CD14-positive monocyte (primary cell): ENCODE measurements at regions not wholly inside any gene's neighbourhood (a gene's known extent, or its start where the extent isn't known, plus 50 kb on each side); places are given as distances from the start of the nearest gene placed in this dataset.

Experiments
- DNase-seq, 3 donors: peaks; one replicate each; pipeline ENCODE4 v3.0.0-alpha.2; 2011 to 2022
- H2AFZ ChIP-seq: 2 replicates; pipeline ENCODE4 v1.6.0; 2012; ENCODE audit warnings: mild to moderate bottlenecking, low read depth, low read length, inconsistent platforms; ENCODE audit not compliant: insufficient read depth, poor library complexity, severe bottlenecking
- H3K27ac ChIP-seq, 2 donors: 1 replicate in 1 of 2; 2 replicates in 1 of 2; pipeline ENCODE4 v1.5.1; 2012 to 2013; ENCODE audit warnings: low read length in 2 of 2, control low read depth in 1 of 2, inconsistent platforms in 1 of 2, low read depth in 1 of 2, mild to moderate bottlenecking in 1 of 2
- H3K27me3 ChIP-seq, 2 donors: one replicate each; pipeline versions ENCODE4 v1.6.0 to v1.6.1; 2011 to 2013; ENCODE audit warnings: low read length in 2 of 2; ENCODE audit not compliant: control insufficient read depth in 2 of 2, insufficient read depth in 2 of 2
- H3K36me3 ChIP-seq, 2 donors: replicated peaks in 1 of 2; 1 replicate in 1 of 2; 2 replicates in 1 of 2; pipeline versions ENCODE4 v1.5.1 to v1.6.1; 2012 to 2013; ENCODE audit warnings: low read length in 2 of 2, control low read depth in 1 of 2, inconsistent platforms in 1 of 2, mild to moderate bottlenecking in 1 of 2; ENCODE audit not compliant: insufficient read depth in 2 of 2, control insufficient read depth in 1 of 2
- H3K4me1 ChIP-seq, 2 donors: 1 replicate in 1 of 2; 2 replicates in 1 of 2; pipeline versions ENCODE4 v1.5.1 to v1.6.1; 2012 to 2013; ENCODE audit warnings: low read length in 2 of 2, control low read depth in 1 of 2, inconsistent platforms in 1 of 2, mild to moderate bottlenecking in 1 of 2, moderate library complexity in 1 of 2; ENCODE audit not compliant: insufficient read depth in 2 of 2, control insufficient read depth in 1 of 2
- H3K4me2 ChIP-seq: replicated peaks from 2 replicates; pipeline ENCODE3; 2012; ENCODE audit warnings: low read length, moderate library complexity, mild to moderate bottlenecking; ENCODE audit not compliant: poor library complexity, severe bottlenecking; ENCODE audit errors: extremely low read depth
- H3K4me3 ChIP-seq, 3 experiments: fragments of 200-600 bp in 1 of 3; sonication (generic) in 1 of 3; replicated peaks in 1 of 3; 1 replicate in 2 of 3; 2 replicates in 1 of 3; pipeline ENCODE4 v1.5.1; 2011 to 2013; ENCODE audit warnings: low read length in 3 of 3, mild to moderate bottlenecking in 3 of 3, control low read depth in 2 of 3, low read depth in 2 of 3, inconsistent platforms in 1 of 3, moderate library complexity in 1 of 3
- H3K79me2 ChIP-seq: 2 replicates; pipeline ENCODE4 v1.6.0; 2012; ENCODE audit warnings: mild to moderate bottlenecking, control low read depth, inconsistent platforms, low read length, moderate library complexity; ENCODE audit not compliant: insufficient read depth
- H3K9ac ChIP-seq: 2 replicates; pipeline ENCODE4 v1.6.0; 2017; ENCODE audit warnings: low read length, mild to moderate bottlenecking; ENCODE audit not compliant: insufficient read depth, poor library complexity, severe bottlenecking
- H3K9me3 ChIP-seq, 2 donors: replicated peaks in 1 of 2; 1 replicate in 1 of 2; 2 replicates in 1 of 2; pipeline versions ENCODE4 v1.5.1 to v1.6.1; 2012 to 2013; ENCODE audit warnings: low read length in 2 of 2, control low read depth in 1 of 2; ENCODE audit not compliant: control insufficient read depth in 1 of 2, insufficient read depth in 1 of 2
- H4K20me1 ChIP-seq: 2 replicates; pipeline ENCODE4 v1.6.0; 2012; ENCODE audit warnings: mild to moderate bottlenecking, low read length, control low read depth, moderate library complexity; ENCODE audit not compliant: insufficient read depth
- H3K27ac Mint-ChIP-seq, 7 donors: one replicate each; pipeline ENCODE4 v1.8.0; 2020; ENCODE audit warnings: mild to moderate bottlenecking in 7 of 7, mixed read lengths in 7 of 7, moderate library complexity in 6 of 7, inconsistent platforms in 2 of 7
- H3K27me3 Mint-ChIP-seq, 3 donors: one replicate each; pipeline ENCODE4 v1.8.0; 2021 to 2022; ENCODE audit warnings: low read depth in 3 of 3, mild to moderate bottlenecking in 3 of 3, mixed read lengths in 3 of 3, moderate library complexity in 3 of 3, inconsistent platforms in 1 of 3
- H3K36me3 Mint-ChIP-seq, 2 donors: one replicate each; pipeline ENCODE4 v1.8.0; 2020; ENCODE audit warnings: mixed read lengths in 2 of 2, inconsistent platforms in 1 of 2, mild to moderate bottlenecking in 1 of 2
- H3K4me1 Mint-ChIP-seq: one replicate; pipeline ENCODE4 v1.8.0; 2020; ENCODE audit warnings: mild to moderate bottlenecking, mixed read lengths
- H3K4me3 Mint-ChIP-seq, 2 donors: one replicate each; pipeline ENCODE4 v1.8.0; 2020; ENCODE audit warnings: mild to moderate bottlenecking in 2 of 2, mixed read lengths in 2 of 2, moderate library complexity in 1 of 2
- H3K9me3 Mint-ChIP-seq, 7 donors: one replicate each; pipeline ENCODE4 v1.8.0; 2020 to 2022; ENCODE audit warnings: mixed read lengths in 7 of 7, mild to moderate bottlenecking in 6 of 7, moderate library complexity in 6 of 7, inconsistent platforms in 2 of 7
- CTCF ChIP-seq: fragments of 200-600 bp; IDR thresholded peaks from one replicate; pipeline ENCODE4 v1.8.0; 2022; ENCODE audit warnings: antibody characterized with exemption, mild to moderate bottlenecking
- WGBS: methylation state at CpG from one replicate; pipeline ENCODE4 v1.1.5; 2013; ENCODE audit warnings: missing lambda C conversion rate; ENCODE audit not compliant: insufficient coverage; 5-methylcytosine and 5-hydroxymethylcytosine counted together
- intact Hi-C, 2 donors: fragments of 100-400 bp; cut with micrococcal nuclease; formaldehyde crosslinking; loops; one replicate each; pipeline versions ENCODE4 v1.15.0 to v1.15.1; 2023

- peaks cover 0 to 6% (median 1%) of the 10 kb centered on the region in 7 donors for H3K9me3 Mint-ChIP-seq
- H3K27me3 Mint-ChIP-seq: peaks cover 0 to 3% (median 0%) of the 10 kb centered on the region in 3 donors
- no peak for TF ChIP-seq CTCF
Measured at GRCh38 chr4:43282534-43282933, 390.0 kb downstream of the GRXCR1 start.

DNA sequence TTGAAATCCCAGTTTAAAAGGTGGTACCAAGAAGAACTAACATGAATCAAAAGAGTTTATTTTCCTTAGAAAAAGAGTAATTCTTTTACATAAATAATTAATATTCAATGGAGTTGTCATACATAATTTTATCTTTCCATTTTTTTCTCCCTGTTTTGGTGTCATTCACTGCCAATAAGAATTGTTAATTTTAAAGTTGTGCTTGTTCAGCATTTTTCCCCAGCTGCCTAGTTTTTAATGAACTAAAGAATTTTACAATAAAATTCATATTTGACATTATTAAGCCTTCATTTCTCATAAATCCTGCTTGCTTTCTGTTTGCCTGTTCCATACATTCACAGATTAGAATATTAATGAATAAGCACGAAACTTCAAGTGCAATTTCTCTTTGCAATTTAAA is 393.6 kb downstream of the GRXCR1 start:
- H3K4me1 Mint-ChIP-seq: no peaks in the 10 kb centered on the region
- Histone ChIP-seq H3K27ac (no peak overlapping the region), H3K4me2 (no peak overlapping the region), H3K9me3 (no peaks in the 10 kb centered on the region), H4K20me1 (no peaks in the 10 kb centered on the region), H3K4me1 (no peaks in the 10 kb centered on the region), H3K4me3 (no peak overlapping the region), H3K27me3 (no peaks in the 10 kb centered on the region), H3K36me3 (no peaks in the 10 kb centered on the region), H2AFZ (no peak overlapping the region), H3K9ac (no peak overlapping the region), H3K79me2 (no peaks in the 10 kb centered on the region)
- DNase-seq: no peak
- no peaks in the 10 kb centered on the region for H3K36me3 Mint-ChIP-seq
- H3K4me3 Mint-ChIP-seq: no peak overlapping the region
- H3K27me3 Mint-ChIP-seq: no peaks in the 10 kb centered on the region
- TF ChIP-seq CTCF: no peak
- H3K27ac Mint-ChIP-seq: no peak overlapping the region
- peaks cover 0 to 5% (median 0%) of the 10 kb centered on the region in 7 donors for H3K9me3 Mint-ChIP-seq
- no CpG with 5 or more reads among the region's 1 CpG for WGBS
- intact Hi-C loops: no loop called here

More at GRCh38 chr4:43282534-43282933, 390.0 kb downstream of the GRXCR1 start:
- Histone ChIP-seq H3K4me3 (no peak overlapping the region), H3K27me3 (no peaks in the 10 kb centered on the region), H3K27ac (no peak overlapping the region), H3K9ac (no peak overlapping the region), H3K4me1 (no peaks in the 10 kb centered on the region), H2AFZ (no peak overlapping the region), H3K79me2 (no peaks in the 10 kb centered on the region), H3K4me2 (no peak overlapping the region), H3K36me3 (no peaks in the 10 kb centered on the region), H4K20me1 (no peaks in the 10 kb centered on the region), H3K9me3 (no peaks in the 10 kb centered on the region)
- Mint-ChIP-seq H3K4me3 (no peak overlapping the region), H3K36me3 (no peaks in the 10 kb centered on the region), H3K4me1 (no peaks in the 10 kb centered on the region), H3K27ac (no peak overlapping the region)
- DNase-seq: no peak
- 100% methylated on average over 1 of the region's 1 CpG for WGBS
- intact Hi-C loops: no loop called here
